ENCODE measurements at regions not wholly inside any gene's neighbourhood (a gene's known extent, or its start where the extent isn't known, plus 50 kb on each side); places are given as distances from the start of the nearest gene placed in this dataset.
"Not testable (repeated sequence)": the region's sequence is repeated elsewhere in the genome, so short reads cannot be mapped to it uniquely, and the experiment has no call there.

DNA sequence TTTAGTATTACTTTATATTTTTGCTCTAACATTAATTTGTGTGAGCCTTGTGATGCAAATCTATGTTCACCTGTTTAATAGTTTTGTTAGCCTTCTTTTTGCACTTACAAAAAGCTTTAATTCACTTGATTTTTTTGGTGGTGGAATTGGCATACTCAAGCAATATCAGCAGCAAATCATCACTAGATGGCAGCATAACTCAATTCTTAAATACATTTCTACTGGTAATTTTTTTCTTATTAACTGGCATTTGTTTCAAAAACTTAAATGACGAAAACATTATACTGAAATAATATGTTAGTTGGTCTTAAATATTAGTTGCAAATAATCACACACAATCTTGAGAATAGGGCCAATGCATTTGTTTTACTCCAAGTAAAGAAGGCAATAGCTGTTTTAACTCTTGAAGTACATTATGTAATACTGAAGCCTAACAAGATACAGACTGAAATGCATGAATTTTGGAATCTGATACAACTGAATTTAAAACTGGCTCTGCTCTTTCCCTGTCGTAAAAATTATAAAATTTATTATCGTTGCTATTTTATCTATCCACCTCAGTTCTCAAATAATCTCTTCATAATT is 151.5 kb downstream of the ATXN7L3B start:
- DNase-seq = no peak

DNA sequence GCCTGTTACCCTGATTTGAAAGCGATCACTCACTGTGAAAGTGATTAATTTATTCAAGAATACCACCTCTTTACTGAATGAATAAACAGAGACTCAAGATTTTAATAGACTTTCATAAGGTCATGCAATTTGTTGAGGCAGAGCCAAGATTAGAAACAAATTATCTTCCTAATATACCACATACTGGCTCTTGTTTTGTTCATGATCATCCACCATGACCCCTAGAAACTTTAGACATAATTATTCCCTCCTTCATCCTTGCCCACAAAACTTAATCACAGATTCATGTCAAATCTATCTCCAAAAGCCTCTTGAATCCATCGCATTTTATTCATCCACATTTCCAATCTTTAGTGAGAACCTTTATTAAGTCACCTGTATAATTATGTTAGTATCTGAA is 152.3 kb downstream of the ATXN7L3B start:
- DNase-seq = no peak

DNA sequence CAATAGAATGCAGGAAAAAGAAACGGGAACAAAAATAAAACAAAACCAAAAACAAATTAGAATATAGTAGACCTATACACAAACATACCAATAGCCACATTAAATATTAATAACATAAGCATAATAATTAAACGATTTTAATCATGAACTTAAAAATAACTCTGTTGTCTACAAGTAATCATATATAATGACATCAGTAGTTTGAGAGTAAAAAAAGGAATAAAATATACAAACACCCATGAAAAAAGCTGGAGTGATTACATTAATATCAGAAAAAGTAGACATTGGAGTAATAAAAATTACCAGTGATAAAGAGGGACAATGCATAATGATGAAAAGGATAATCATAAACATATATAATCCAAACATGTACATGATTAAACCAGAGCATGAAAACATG is 181.8 kb downstream of the ATXN7L3B start:
- no peak for DNase-seq

DNA sequence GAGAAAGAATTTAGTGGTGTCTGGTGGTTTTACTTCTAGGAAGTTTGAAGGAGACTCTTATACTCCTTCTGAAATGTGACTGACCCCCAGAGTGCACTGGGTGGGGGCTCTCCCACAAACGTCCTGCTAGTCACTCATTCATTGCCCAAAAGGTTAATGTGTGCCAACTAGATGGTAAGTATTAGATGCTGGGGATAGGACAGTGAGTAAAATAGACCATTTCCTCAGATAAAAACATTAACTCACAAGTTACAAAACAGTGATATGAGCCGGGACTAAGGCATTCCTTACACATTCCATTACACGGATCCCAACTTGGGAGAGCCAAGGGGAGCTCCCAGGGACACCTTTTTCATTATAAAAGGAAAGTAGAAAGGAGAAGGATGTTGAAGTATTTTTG is 185.1 kb downstream of the ATXN7L3B start:
- no peak for DNase-seq

DNA sequence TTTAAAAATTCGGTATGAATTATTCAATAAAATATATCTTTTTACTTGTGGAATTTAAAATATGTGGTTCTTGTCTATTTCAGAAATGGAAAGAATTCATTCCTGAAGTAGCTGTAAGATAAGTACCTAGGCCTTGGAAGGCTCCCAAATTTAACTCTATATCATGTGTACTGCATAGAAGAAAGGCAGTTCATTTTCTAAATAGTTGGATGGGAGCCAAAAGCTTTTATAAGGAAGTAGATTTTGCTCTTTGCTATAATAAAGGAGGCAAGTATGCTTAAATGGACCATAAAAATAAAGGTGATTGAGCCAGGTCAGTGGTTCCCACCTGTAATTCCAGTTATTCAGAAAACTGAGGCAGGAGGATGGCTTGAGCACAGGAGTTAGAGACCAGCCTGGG is 187.5 kb downstream of the ATXN7L3B start:
- no peak for DNase-seq

DNA sequence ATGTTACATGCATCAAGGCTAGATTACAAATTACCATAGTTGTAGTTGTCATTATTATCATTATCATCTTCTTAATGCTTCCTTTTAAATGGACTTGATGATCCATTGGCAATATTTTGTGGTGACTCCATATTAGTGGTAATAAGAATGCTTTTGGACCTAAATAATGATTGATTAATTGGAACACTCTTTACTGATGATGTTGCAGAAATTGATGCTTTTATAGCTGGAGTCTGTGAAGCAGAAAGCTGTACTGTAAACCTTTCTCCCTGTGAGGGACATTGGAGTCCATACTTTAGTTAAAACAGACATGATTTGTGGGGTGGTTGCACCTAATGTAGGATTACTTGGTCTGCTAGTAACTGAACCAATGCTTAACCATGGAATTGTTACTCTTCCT is 190.4 kb downstream of the ATXN7L3B start:
- no peak for DNase-seq

DNA sequence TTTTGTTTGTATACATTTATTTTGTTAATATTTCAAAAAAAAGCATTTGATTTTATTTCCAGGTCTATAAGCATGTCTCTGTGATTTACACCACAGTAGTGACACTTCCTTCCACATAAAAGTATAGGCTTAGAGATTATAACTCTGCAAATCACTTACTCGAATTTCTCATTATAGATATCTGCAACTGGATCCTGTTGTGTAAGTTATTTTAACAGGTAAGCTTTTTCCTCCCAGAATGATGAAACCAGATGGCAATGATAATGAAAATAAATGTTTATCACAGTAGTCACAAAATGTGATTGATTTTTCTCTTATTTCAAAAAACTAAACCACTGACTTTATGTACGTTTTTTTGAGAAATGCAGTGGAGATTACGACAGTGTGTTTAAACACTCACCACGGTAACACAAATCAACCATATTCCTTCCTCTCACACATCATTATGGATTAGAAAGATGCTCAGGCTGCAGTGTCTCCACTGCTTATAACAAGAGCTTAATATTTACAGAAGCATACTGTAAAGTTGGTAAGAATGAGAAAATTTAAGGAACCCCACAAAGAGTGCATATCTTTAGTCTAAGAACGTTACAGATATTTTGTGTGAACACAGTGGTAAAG is 194.6 kb downstream of the ATXN7L3B start:
- DNase-seq = no peak

DNA sequence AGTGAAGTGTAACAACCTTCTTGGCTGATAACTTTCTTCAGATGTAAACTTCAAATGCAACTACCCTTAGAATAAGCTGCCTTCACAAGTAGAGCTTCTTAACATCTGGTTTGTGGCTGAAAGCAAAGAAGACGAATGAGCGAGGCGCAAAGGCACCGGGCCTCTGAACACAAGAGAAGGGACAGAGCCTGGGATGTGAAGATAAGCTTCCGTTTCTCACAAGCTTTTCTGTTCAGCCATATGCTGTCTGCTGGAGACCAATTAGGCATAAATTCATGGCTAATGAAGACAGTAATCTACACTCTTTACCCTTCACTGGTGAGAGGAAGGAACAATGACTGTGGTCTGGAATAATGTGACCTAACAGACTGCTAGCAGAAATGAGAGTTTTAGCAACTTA is 195.2 kb downstream of the ATXN7L3B start:
- DNase-seq = no peak

DNA sequence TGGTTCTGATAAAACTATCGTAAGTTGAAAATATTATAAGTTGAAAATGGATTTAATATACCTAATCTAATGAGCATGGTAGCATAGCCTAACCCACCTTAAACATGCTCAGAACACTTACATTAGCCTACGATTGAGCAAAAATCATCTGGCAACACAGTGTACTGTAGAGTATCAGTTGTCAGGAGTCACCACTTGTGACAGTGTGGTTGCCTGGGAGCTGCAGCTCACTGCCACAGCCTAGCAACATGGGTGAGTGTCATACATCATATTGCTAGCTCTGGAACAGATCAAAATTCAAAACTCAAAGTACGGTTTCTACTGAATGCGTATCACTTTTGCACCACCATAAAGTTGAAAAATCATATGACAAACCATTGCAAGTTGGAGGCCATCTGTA is 203.5 kb downstream of the ATXN7L3B start:
- no peak for DNase-seq

DNA sequence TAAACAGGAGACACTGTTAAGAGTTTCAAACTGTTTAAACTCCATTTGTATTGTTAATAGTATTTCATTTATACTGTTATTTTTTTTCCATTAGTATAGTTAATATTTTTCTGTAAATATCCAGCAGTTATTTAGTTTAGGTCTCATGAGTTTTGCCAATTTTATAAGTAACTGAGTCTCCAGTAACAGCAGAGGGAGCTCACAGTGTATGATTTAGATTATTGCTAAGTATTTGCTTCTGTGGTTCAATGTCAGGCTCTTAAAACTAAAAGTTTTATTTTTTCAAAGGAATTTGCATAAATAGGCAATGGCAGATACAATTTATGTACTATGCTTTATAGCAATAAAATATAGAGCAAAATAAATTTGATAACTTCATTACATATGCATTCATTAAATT is 209.7 kb downstream of the ATXN7L3B start:
- no peak for DNase-seq

DNA sequence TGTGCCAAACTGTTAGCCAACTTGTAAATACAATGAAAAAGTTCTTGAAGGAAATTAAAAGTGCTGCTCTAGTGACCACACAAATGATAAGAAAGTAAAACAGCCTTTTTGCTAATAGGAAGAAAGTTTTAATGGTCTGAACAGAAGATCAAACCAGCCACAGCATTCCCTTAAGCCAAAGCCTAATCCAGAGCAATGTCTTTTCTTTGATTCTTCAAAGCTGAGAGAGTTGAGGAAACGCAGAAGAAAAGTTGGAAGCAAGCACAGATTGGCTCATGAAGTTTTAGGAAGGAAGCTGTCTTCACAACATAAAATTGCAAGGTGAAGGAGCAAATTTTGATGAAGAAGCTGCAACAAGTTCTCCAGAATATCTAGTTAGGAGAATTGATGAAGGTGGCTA is 213.8 kb downstream of the ATXN7L3B start:
- no peak for DNase-seq

DNA sequence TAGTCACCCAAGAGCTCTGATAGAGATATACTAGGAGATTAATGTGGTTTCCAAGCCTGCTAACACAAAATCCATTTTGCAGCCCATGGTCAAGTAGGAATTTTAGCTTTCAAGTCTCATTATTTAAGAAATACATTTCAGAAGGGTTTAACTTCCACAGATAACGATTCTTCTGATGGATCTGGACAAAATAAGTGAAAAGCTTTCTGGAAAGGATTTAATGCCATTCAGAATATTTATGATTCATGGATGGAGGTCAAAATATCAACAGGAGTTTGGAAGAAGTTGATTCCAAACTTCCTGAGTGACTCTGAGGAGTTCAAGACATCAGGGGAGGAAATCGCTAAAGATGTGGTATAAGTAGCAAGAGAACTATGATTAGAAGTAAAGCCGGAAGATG is 214.6 kb downstream of the ATXN7L3B start:
- no peak for DNase-seq

DNA sequence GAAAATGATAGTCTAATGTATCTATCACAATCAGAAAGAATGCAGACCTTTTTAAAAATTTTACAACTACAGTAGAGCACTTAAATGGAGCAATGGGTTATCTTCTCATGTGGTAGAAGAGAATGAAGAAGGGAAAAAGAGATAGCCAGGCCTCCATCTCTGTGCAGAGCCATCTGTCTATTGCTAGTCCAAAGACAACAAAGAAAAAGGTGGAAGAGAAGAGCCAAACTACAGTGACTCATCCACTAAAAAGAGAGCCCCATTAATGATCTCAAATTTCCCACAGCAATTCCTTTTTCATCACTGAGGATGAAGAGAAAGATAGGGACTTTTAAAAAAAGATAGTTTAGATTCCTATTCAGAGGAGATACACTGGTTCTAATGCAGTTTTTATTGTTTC is 232.9 kb downstream of the ATXN7L3B start:
- DNase-seq = no peak

DNA sequence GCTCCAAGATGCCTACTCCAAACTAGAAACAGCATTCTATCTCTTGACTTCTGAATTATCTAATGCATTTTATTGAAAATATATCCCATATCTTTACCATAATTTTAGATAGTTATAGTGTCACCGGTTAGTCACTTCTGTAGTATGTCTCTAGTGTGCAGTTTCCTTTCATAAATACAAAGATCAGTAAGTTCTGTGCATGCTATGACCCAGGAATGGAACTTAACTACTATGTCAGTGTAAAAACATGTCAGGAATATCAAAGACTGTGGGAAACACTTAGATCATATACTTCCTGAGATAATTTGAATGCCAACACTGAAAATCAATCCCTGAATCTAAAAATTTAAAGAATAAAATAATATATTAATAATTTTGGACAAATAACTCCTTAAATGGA is 237.6 kb downstream of the ATXN7L3B start:
- DNase-seq = no peak

DNA sequence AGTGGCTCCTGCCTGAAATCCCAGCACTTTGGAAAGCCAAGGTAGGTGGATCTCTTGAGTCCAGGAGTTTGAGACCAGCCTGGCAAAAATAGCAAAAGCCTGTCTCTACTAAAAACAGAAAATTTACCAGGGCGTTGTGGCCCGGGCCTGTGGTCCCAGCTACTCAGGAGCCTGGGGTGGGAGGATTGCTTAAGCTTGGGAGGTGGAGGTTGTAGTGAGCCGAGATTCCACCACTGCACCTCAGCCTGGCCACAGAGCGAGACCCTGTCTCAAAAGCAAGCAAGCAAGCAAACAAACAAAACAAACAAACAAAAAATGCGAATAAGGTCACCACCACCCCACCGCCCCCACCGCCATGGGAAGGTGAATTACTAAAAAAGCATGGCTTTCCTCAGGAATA is 238.7 kb downstream of the ATXN7L3B start:
- no peak for DNase-seq

DNA sequence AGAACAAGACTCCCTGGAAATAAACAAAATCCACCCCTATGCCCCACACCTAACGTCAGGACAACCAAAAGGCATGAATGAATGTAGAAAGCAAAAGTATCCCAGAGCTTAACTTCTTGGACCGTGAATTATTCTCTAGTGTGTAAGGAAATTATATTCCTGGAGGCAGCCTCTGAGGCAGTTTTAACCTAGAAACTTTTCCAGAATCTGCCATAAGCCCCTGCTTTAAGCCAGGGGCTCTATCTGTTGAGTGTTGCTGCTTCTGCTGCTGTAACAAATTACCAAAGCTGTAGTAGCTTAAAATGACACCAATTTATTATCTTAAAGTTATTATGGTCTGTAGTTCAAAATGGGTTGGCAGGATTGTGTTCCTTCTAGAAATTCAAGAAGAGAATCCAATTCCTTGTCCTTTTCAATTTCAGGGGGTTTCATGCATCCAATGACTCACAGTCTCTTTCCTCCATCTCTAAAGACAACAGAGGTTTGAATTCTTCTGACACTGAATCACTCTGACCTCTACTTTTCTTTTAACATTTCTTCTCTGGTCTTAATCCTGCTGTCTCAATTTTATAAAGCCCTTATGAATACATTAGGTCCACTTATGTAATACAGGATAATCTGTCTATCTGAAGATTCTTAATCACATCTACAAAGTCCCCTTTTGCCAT is 242.7 kb downstream of the ATXN7L3B start:
- no peak for DNase-seq

DNA sequence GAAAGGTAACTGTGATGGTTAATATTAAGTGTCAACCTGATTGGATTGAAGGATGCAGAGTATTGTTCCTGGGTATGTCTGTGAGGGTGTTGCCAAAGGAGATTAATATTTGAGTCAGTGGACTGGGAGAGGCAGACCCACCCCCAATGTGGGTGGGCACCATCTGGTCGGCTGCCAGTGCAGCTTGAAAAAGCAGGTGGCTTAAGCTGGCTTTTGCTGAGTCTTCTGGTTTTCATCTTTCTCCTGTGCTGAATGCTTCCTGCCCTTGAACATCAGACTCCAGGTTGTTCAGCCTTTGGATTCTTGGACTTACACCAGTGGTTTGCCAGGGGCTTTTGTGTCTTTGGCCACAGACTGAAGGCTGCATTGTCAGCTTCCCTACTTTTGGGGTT is 243.2 kb downstream of the ATXN7L3B start:
- DNase-seq = not testable (repeated sequence)

DNA sequence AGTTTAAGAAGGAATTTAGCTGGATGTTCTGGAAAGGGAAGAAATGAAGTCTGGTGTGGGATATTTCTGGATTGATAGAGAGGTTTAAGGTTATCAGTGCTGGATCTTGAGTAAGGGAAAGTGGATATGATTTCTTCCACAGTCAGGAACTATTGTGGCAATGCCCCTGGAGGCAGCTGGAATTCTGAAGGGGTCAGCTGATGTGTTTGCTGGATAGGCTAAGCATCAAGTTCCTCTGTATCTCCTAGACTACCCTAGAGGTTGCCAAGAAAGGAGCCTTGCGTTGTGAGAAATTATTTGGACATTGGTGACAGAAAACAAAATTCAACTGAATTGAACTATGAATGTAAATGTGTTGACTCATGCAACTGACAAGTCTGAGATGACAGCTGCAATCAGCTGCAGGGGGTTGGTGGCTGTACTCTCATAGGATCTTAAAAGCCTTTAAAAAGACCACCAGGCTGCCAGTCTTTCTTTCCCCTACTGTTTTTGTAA is 244.4 kb downstream of the ATXN7L3B start:
- no peak for DNase-seq

DNA sequence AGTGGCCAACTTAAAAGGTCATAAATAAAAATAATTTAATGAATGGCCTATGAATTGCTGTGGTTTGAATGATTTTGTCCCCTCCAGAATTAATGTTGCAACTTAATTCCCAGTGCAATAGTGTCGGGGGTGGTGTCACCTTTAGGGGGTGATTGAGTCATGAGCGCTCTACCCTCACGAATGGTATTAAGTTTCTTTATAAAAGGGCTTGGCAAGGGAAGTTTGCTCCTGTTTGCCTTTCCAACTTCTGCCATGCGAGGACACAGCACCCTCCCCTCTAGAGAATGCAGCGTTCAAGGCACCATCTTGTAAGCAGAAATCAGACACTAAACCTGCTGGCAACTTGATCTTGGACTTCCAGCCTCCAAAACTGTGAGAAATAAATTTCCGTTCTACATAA is 253.3 kb downstream of the ATXN7L3B start:
- DNase-seq = no peak

DNA sequence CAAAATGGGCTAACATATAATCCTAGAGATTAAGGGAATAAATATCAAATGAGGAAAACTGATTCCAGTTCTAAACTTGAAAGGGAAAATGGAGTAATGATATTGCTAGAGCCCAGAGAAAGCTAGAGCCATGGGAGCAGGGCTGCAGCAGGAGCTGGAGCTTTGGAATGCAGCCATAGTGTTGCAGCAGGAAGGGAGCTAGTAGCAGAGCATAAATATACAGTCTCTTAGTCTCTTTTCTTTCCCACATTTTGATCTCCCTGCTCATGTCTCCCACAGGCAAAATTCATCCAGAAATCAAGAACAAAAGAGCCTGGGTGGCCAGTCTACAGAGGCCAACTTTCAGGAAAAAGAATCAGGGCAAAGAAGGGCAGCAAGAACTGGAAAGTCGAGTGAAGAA is 253.7 kb downstream of the ATXN7L3B start:
- DNase-seq = no peak

DNA sequence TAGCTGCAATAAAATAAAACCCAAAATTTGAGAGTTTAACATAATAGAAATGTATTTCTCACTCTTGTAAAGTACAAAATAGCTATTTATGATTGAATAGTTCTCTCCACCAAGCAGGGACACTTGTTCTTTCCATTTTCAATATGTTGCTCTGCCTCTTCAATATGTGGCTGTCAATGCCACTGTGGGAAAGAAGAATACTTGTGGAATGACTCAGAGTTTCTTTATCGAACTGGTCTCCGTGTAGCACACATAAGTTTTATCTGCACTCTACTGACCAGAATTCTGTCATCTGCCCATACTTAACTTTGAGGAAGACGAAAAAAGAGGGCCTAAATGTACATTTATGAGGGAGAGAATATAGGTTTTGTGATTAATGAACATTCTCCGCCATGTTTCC is 256.9 kb downstream of the ATXN7L3B start:
- DNase-seq = no peak

DNA sequence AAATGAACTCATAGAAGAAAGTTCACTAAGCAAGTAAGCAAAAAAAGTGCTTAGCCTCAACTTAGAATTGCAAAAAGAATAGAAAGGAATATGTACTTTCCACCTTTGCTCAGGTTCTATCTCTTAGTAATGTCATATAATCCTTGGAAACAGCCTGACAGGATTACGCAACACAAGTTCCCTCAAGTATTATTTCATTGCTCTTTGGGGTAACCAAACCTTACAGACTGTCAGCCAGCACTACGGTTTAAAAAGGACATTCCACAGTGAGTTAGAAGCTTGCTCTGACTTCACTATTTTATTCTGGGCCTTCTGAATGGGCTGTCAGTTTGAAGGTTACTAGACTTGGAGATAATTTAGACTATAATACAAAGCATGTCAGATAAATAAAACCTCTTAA is 264.0 kb downstream of the ATXN7L3B start:
- no peak for DNase-seq

DNA sequence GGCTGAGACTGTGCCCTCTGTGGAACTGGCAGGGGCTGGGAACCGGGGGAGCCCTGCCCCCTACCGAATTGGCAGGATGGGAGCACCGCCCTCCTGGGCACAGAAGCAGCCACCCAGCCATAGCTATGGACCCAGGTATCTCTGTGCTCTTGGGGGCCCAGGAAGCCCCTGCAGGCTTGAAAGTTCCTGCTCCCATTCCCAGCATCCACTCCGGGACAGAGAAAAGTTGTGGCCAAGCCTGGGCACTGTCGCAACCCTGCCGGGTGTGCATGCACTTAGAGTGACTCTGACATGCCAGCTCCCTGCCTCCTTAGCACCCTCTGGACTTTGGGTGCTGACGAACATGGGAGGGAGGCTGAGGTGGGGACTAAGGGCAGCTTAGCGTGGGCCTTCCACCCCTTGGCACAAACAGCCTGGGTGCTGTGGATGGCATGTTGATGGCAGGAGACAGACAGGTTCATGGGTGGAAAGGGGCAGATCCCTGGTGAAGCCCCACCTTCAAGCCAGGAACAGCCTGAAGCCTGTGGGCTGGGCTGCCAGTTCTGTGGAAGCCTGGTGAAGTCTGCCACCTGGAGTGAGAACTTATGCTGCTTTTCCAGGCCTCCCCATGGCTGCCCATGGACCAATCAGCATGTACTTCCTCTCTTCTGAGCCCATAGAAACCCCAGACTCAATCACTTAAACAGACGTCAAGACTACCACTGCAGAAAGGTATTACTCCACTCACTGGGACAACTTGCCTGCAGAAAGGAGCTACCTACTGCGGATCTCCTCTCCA is 279.0 kb downstream of the ATXN7L3B start:
- DNase-seq = no peak

DNA sequence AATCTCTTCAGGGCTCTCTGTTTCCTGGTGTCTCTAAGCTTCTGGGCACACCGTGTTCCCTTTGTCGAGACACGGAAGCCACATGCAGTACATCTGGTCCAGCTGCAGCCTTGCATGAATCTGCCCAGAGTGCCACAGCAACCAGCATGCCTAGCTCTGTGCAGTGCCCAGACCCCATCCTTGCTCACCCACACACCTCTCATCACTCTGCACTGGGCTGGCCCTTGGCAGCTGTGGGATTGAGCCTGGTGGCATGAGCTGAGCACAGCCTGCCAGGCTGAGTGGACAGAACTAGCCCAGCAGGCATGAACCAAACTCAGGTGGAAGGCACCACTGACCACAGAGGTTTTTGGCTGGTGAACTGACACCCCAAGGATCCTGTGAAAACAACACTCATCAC is 279.9 kb downstream of the ATXN7L3B start:
- DNase-seq = no peak
